ENCODE measurements at regions not wholly inside any gene's neighbourhood (a gene's known extent, or its start where the extent isn't known, plus 50 kb on each side); places are given as distances from the start of the nearest gene placed in this dataset.

DNA sequence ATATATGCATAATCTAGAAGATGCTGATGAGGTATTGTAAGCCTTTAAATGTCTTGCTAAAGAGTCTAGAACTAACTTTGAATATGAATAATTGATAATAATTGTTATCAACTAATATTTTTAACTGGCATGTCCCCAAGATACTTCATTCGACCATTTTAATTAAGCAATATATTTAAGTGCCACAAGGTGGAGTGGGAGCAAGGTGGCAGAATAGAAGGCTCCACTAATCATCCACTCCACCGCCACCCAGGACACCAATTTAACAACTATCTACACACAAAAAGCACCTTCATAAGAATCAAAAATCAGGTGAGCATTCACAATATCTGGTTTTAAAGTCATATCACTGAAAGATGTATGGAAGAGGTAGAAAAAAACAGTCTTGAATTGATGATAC lies 409.6 kb downstream of the SEC23A start:
- TF ChIP-seq POLR2A (IDR thresholded peaks at IDR 0.05; ENCODE audit: low read depth, low read length), result no peak
- no peak for TF ChIP-seq TAF1 (IDR thresholded peaks at IDR 0.05; ENCODE audit: low read depth, low read length)
- TF ChIP-seq POLR2AphosphoS5 (IDR thresholded peaks at IDR 0.05; ENCODE audit: low read depth, low read length), result no peak
- TF ChIP-seq SPI1 (IDR thresholded peaks at IDR 0.05; ENCODE audit: low read depth, low read length), result no peak

All from GM12891 (cell line).